Esophagus muscularis mucosa (tissue), 4 donors: ENCODE measurements at regions not wholly inside any gene's neighbourhood (a gene's known extent, or its start where the extent isn't known, plus 50 kb on each side); places are given as distances from the start of the nearest gene placed in this dataset.

ENCODE experiments used
- DNase-seq: peaks from one replicate; pipeline ENCODE4 v3.0.0-alpha.2; 2017; ENCODE audit errors: extremely low spot score
- H3K27ac ChIP-seq, 4 donors: fragments of 200-600 bp; sonication (generic); replicated peaks in 1 of 4; 1 replicate in 3 of 4; 2 replicates in 1 of 4; pipeline ENCODE4 v1.5.1; 2016 to 2019; ENCODE audit warnings: mild to moderate bottlenecking in 1 of 4
- H3K27me3 ChIP-seq, 4 donors: fragments of 200-600 bp; sonication (generic); one replicate each; pipeline versions ENCODE4 v1.5.1 to v1.6.0; 2016 to 2019
- H3K36me3 ChIP-seq, 4 donors: fragments of 200-600 bp; sonication (generic); one replicate each; pipeline ENCODE4 v1.5.1; 2016 to 2019
- H3K4me1 ChIP-seq, 4 donors: fragments of 200-600 bp; sonication (generic); one replicate each; pipeline ENCODE4 v1.5.1; 2016 to 2019
- H3K4me3 ChIP-seq, 4 donors: fragments of 200-600 bp; sonication (generic); 1 replicate in 2 of 4; 2 replicates in 2 of 4; pipeline ENCODE4 v1.5.1; 2016 to 2019; ENCODE audit warnings: mild to moderate bottlenecking in 4 of 4, moderate library complexity in 1 of 4
- H3K9me3 ChIP-seq, 4 donors: fragments of 200-600 bp; sonication (generic); 1 replicate in 3 of 4; 2 replicates in 1 of 4; pipeline ENCODE4 v1.5.1; 2016 to 2019
- CTCF ChIP-seq, 3 experiments: fragments of 200-600 bp in 2 of 3; fragments of 450-650 bp in 1 of 3; sonication (generic) in 2 of 3; IDR thresholded peaks; one replicate each; pipeline ENCODE4 v1.5.1; 2017 to 2019; ENCODE audit warnings: antibody characterized with exemption in 3 of 3, mild to moderate bottlenecking in 2 of 3, moderate library complexity in 1 of 3
- EP300 ChIP-seq: sonication (generic); formaldehyde crosslinking; IDR thresholded peaks from one replicate; pipeline ENCODE4 v1.6.1; 2017; ENCODE audit warnings: antibody characterized with exemption
- POLR2A ChIP-seq: fragments of 450-650 bp; IDR thresholded peaks from one replicate; pipeline ENCODE4 v1.6.1; 2017; ENCODE audit warnings: antibody characterized with exemption, moderate library complexity, mild to moderate bottlenecking, low read depth
- POLR2AphosphoS5 ChIP-seq, 2 donors: sonication (generic); formaldehyde crosslinking; IDR thresholded peaks; one replicate each; pipeline ENCODE4 v1.6.1; 2017; ENCODE audit warnings: antibody characterized with exemption in 2 of 2
- WGBS: methylation state at CpG from one replicate; pipeline ENCODE4 v1.1.5; 2018; 5-methylcytosine and 5-hydroxymethylcytosine counted together
- intact Hi-C: fragments of 100-400 bp; cut with DNase I; formaldehyde crosslinking; loops from one replicate; pipeline ENCODE4 v1.15.1; 2023

DNA sequence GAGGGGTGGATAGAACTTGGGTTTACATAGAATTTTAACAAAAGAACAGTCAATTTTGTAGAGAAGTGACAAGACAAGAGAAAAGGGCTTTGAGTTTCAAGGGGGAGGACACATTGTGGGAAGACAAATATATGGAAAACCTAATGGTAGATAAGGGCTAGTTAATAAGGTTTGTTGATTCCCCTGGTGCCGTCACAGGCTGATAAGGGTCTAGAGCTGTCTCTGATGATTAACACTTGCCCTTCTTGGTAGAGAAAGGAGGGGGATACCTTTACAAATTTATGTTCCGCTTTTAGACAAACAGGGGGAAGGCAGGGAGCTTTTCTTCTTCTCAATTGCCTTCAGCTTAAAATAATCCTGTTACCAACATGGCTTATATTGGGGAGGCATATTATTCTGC lies 124.3 kb downstream of the ETS2 start:
- Histone ChIP-seq H3K27ac (no peak overlapping the region), H3K36me3 (no peaks in the 10 kb centered on the region), H3K9me3 (peaks cover 0 to 5% (median 0%) of the 10 kb centered on the region in 4 donors), H3K27me3 (no peaks in the 10 kb centered on the region), H3K4me1 (peaks cover 13 to 22% (median 15%) of the 10 kb centered on the region in 4 donors), H3K4me3 (no peak overlapping the region)
- intact Hi-C loops: loop anchor here (5.0 kb wide), 1 partner anchor 192 kb away; no protein-coding TSS in a partner anchor
- no peak for DNase-seq
- TF ChIP-seq CTCF (IDR thresholded peaks at IDR 0.05) (no peak), POLR2A (no peak), POLR2AphosphoS5 (IDR thresholded peaks at IDR 0.05) (no peak)
- 90% methylated on average over 2 of the region's 2 CpGs for WGBS

GRCh38 chr21:38929652-38930051 lies 123.9 kb downstream of the ETS2 start:
- Histone ChIP-seq H3K36me3 (no peaks in the 10 kb centered on the region), H3K27ac (no peak overlapping the region), H3K27me3 (no peaks in the 10 kb centered on the region), H3K9me3 (peaks cover 0 to 5% (median 0%) of the 10 kb centered on the region in 4 donors), H3K4me3 (no peak overlapping the region), H3K4me1 (peaks cover 13 to 22% (median 18%) of the 10 kb centered on the region in 4 donors)
- no peak for DNase-seq
- TF ChIP-seq CTCF (IDR thresholded peaks at IDR 0.05): no peak
- TF ChIP-seq POLR2AphosphoS5 (IDR thresholded peaks at IDR 0.05): no peak
- no peak for TF ChIP-seq POLR2A
- no peak for TF ChIP-seq EP300
- 95% methylated on average over 1 of the region's 1 CpG for WGBS
- intact Hi-C loops: loop anchor here (5.0 kb wide), 2 partner anchors 122 to 193 kb away; partner anchors contain the start of gene ETS2

GRCh38 chr21:38929142-38929541 lies 123.4 kb downstream of the ETS2 start:
- Histone ChIP-seq H3K4me1 (peaks cover 13 to 22% (median 19%) of the 10 kb centered on the region in 4 donors), H3K9me3 (peaks cover 0 to 5% (median 0%) of the 10 kb centered on the region in 4 donors), H3K27me3 (no peaks in the 10 kb centered on the region), H3K4me3 (no peak overlapping the region), H3K36me3 (no peaks in the 10 kb centered on the region), H3K27ac (no peak overlapping the region)
- no peak for DNase-seq
- no peak for TF ChIP-seq CTCF (IDR thresholded peaks at IDR 0.05)
- no peak for TF ChIP-seq POLR2A
- TF ChIP-seq POLR2AphosphoS5 (IDR thresholded peaks at IDR 0.05): no peak
- TF ChIP-seq EP300: no peak
- intact Hi-C loops: loop anchor here (5.0 kb wide), 1 partner anchor 122 kb away; the partner anchor contains the start of gene ETS2
- 100% methylated on average over 1 of the region's 1 CpG for WGBS

- WGBS: 90% methylated on average over 3 of the region's 3 CpGs
- no peak overlapping the region for H3K27ac ChIP-seq
- no peak overlapping the region for H3K4me3 ChIP-seq
- intact Hi-C loops: loop anchor here (5.0 kb wide), 1 partner anchor 120 kb away; the partner anchor contains the start of gene ETS2
- no peak for DNase-seq
- no peaks in the 10 kb centered on the region for H3K36me3 ChIP-seq
- H3K27me3 ChIP-seq: no peaks in the 10 kb centered on the region
- H3K9me3 ChIP-seq: peaks cover 0 to 5% (median 0%) of the 10 kb centered on the region in 4 donors
- peaks cover 13 to 22% (median 19%) of the 10 kb centered on the region in 4 donors for H3K4me1 ChIP-seq
- no peak for TF ChIP-seq EP300
Observed at GRCh38 chr21:38927776-38928175, 122.0 kb downstream of the ETS2 start.

DNA sequence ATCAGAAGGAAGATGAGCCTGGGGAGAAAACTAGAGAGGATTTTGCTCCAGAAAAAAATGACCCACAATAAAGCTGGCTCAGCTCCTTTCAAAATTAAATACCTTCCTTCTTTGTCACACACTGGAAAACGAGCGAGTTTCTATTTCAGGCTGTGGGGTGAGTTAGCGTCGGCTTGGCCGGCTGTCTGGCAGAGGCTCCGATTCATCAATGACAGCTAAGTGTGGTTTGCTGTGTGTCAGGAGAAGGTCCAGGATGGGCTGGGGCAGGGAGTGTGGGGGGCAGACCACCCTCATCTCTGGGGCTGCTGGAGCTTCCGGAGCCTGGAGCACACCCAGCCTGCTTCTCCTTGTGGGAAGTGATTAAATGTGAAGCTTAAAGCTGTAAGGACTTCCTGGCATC lies 120.2 kb downstream of the ETS2 start:
- Histone ChIP-seq H3K9me3 (peaks cover 0 to 5% (median 0%) of the 10 kb centered on the region in 4 donors), H3K27me3 (no peaks in the 10 kb centered on the region), H3K27ac (peak overlapping the region; percentile 79 to 87 (median 85)), H3K36me3 (no peaks in the 10 kb centered on the region), H3K4me1 (peaks cover 21 to 31% (median 29%) of the 10 kb centered on the region in 4 donors), H3K4me3 (peak overlapping the region; percentile 38 to 47 (median 41))
- peak; percentile 93 for DNase-seq
- 0% methylated on average over 7 of the region's 7 CpGs for WGBS
- TF ChIP-seq EP300 (peak; percentile 45), CTCF (IDR thresholded peaks at IDR 0.05) (no peak), POLR2AphosphoS5 (IDR thresholded peaks at IDR 0.05) (peak; percentile 76 to 82)
- intact Hi-C loops: loop anchor here (5.0 kb wide), 1 partner anchor 119 kb away; the partner anchor contains the start of gene ETS2
